ES-I3 (cell line): ENCODE measurements at regions not wholly inside any gene's neighbourhood (a gene's known extent, or its start where the extent isn't known, plus 50 kb on each side); places are given as distances from the start of the nearest gene placed in this dataset.

Experiments
- H3K36me3 ChIP-seq: 2 replicates; pipeline ENCODE4 v1.6.1; 2013; ENCODE audit warnings: mild to moderate bottlenecking, low read length, control low read depth, moderate library complexity; ENCODE audit not compliant: insufficient read depth
- H3K4me1 ChIP-seq: 2 replicates; pipeline ENCODE4 v1.6.1; 2013; ENCODE audit warnings: mild to moderate bottlenecking, control low read depth, low read length; ENCODE audit not compliant: insufficient read depth
- H3K9ac ChIP-seq: 2 replicates; pipeline ENCODE4 v1.6.1; 2013; ENCODE audit warnings: low read depth, mild to moderate bottlenecking, low read length, moderate library complexity
- H3K9me3 ChIP-seq: 2 replicates; pipeline ENCODE4 v1.6.1; 2013; ENCODE audit warnings: mild to moderate bottlenecking, low read length, moderate library complexity; ENCODE audit not compliant: control insufficient read depth, insufficient read depth

DNA sequence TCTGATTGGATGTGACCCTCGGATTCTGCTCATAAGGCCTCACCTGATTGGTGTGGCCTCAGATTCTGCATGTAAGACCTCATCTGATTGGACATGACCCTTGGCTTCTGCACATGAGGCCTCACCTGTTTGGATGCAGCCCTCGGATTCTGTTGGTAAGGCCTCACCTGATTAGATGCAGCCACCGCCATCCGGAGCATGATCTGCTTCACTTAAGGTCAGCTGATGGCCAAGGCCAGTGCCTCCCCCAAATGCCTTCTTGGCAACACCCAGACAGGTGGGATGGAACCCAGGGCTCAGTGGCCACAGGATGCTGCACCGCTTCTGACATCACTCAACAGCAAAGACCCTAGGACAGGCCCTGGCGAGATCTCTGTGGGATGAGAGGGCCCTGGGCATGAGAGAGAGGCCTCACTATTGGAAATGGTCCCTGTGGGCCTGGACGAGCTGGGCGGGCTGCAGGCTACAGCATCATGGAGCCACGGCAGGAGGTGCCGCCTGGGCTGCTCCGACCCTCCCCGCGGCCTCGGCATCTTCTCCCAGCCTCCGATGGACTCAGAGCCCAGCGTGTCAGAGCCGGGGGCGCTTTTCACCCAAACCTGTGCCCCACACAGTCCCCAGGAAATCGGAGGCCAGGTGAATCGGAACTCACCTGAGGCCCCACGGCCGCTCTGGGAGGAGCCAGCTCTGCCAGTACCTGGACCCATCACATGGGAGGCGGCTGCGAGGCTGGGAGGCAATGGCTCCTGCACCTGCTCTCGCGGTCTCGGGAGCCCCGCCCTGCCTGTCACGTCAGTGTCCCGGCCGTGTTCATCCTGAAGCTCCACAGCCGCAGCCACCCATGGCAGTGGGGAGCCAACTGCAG lies 60.9 kb upstream of the ZNF469 start:
- Histone ChIP-seq H3K4me1 (no peaks in the 10 kb centered on the region), H3K9ac (no peak overlapping the region), H3K36me3 (no peaks in the 10 kb centered on the region), H3K9me3 (no peaks in the 10 kb centered on the region)

- Histone ChIP-seq H3K4me1 (no peaks in the 10 kb centered on the region), H3K9me3 (no peaks in the 10 kb centered on the region), H3K9ac (no peak overlapping the region), H3K36me3 (no peaks in the 10 kb centered on the region)
Observed at GRCh38 chr16:88322500-88322970, 60.2 kb upstream of the ZNF469 start.

DNA sequence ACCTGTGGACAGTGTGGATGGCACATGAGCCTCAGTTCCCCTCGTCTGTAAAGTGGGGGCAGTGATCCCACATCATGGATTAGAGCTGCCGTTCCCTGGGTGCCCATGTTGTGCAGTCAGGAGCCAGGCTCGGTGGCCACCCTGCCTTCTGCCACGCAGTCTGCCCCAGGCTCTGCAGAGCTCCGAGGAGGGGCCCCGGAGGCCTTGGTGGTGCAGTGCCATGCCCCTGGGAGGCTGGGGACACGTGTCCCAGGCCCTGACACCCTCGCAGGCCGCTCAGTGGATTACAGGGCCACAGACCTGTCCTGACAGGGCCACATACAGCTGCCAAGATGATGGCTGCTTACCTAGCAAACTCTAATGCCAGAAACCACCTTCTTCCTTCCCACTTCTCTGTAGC lies 59.7 kb upstream of the ZNF469 start:
- H3K36me3 ChIP-seq: no peaks in the 10 kb centered on the region

GRCh38 chr16:88323546-88324330 lies 59.0 kb upstream of the ZNF469 start:
- H3K9me3 ChIP-seq: no peaks in the 10 kb centered on the region
- H3K9ac ChIP-seq: no peak overlapping the region
- no peaks in the 10 kb centered on the region for H3K4me1 ChIP-seq
- H3K36me3 ChIP-seq: no peaks in the 10 kb centered on the region

More for the DNA sequence above, 59.7 kb upstream of the ZNF469 start:
- H3K9me3 ChIP-seq: no peaks in the 10 kb centered on the region
- no peak overlapping the region for H3K9ac ChIP-seq
- H3K4me1 ChIP-seq: no peaks in the 10 kb centered on the region

- no peaks in the 10 kb centered on the region for H3K9me3 ChIP-seq
- H3K4me1 ChIP-seq: no peaks in the 10 kb centered on the region
- no peaks in the 10 kb centered on the region for H3K36me3 ChIP-seq
- H3K9ac ChIP-seq: no peak overlapping the region
Observed at GRCh38 chr16:88325087-88325750, 57.5 kb upstream of the ZNF469 start.

GRCh38 chr16:88325976-88326375 lies 56.8 kb upstream of the ZNF469 start:
- Histone ChIP-seq H3K36me3 (no peaks in the 10 kb centered on the region), H3K4me1 (no peaks in the 10 kb centered on the region), H3K9me3 (no peaks in the 10 kb centered on the region), H3K9ac (no peak overlapping the region)

- H3K36me3 ChIP-seq: no peaks in the 10 kb centered on the region
- H3K9ac ChIP-seq: no peak overlapping the region
- no peaks in the 10 kb centered on the region for H3K4me1 ChIP-seq
- no peaks in the 10 kb centered on the region for H3K9me3 ChIP-seq
Observed at GRCh38 chr16:88326611-88327485, 55.9 kb upstream of the ZNF469 start.

- Histone ChIP-seq H3K9me3 (no peaks in the 10 kb centered on the region), H3K9ac (no peak overlapping the region), H3K4me1 (no peaks in the 10 kb centered on the region)
Observed at GRCh38 chr16:88327561-88328312, 55.0 kb upstream of the ZNF469 start.

GRCh38 chr16:88328313-88328980 lies 54.3 kb upstream of the ZNF469 start:
- no peak overlapping the region for H3K9ac ChIP-seq
- H3K9me3 ChIP-seq: no peaks in the 10 kb centered on the region
- no peaks in the 10 kb centered on the region for H3K4me1 ChIP-seq
- no peaks in the 10 kb centered on the region for H3K36me3 ChIP-seq

More at GRCh38 chr16:88327561-88328312, 55.0 kb upstream of the ZNF469 start:
- no peaks in the 10 kb centered on the region for H3K36me3 ChIP-seq

DNA sequence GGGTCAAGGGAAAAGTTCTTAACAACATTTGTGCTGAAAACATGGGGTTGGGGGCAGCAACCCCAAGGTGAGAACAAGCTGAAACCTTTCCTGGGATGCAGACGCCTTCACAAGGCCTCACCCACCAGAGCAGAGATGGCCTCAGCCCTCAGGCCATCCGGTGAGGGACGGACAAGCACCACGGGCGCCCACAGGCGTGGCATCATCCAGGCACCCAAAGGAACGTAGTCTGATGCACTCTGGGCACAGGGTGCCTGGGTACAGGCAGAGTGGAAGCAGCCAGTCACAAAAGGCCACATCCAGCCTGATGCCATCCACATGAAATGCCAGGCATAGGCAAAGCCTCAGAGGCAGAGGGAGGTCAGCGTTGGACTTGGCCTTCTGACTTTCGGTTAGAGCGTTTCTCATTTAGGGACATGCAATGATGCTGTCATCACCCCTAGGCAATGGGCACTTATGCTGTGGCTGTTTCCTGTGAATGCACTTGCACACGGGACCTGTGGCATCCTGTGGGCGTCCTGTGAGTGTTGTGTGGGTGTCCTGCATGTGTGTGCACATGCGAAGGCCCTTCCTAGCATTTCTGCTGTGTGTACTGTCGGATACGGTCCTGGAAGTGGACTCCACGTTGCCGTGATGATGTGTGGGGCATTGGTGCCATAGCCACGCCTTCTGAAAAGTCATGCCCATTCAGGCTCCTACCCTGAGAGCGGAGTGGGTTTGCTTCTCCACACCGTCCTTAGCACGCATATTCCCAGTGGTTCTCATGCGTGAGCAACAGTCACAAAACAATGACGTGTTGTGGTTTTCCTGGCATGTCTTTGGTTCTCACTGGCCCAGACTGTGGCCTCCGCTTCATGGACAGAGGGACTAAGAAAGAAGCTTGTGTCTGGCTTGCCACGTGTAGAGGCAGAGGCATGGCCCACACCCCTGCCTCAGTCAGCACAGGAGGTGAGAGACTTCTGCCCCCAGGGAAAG lies 52.7 kb upstream of the ZNF469 start:
- H3K4me1 ChIP-seq: no peaks in the 10 kb centered on the region
- H3K9me3 ChIP-seq: no peaks in the 10 kb centered on the region
- no peak overlapping the region for H3K9ac ChIP-seq
- no peaks in the 10 kb centered on the region for H3K36me3 ChIP-seq

- H3K36me3 ChIP-seq: no peaks in the 10 kb centered on the region
- H3K9ac ChIP-seq: no peak overlapping the region
- no peaks in the 10 kb centered on the region for H3K9me3 ChIP-seq
- H3K4me1 ChIP-seq: no peaks in the 10 kb centered on the region
Observed at GRCh38 chr16:88330971-88331890, 51.5 kb upstream of the ZNF469 start.
